Sigmoid colon (tissue), 3 donors: ENCODE measurements at regions not wholly inside any gene's neighbourhood (a gene's known extent, or its start where the extent isn't known, plus 50 kb on each side); places are given as distances from the start of the nearest gene placed in this dataset.

Experiments used
- POLR2A ChIP-seq, 2 donors: fragments of 450-650 bp; IDR thresholded peaks; one replicate each; pipeline ENCODE4 v1.6.1; 2016; ENCODE audit warnings: antibody characterized with exemption in 2 of 2, mild to moderate bottlenecking in 2 of 2, moderate library complexity in 2 of 2
- TF ChIP-seq, protein P1 (sequence below), 4 experiments: fragments of 450-650 bp in 3 of 4; fragments of 200-600 bp in 1 of 4; IDR thresholded peaks; one replicate each; pipeline ENCODE4 v1.5.1; 2016 to 2019; ENCODE audit warnings: antibody characterized with exemption in 4 of 4, mild to moderate bottlenecking in 3 of 4, moderate library complexity in 2 of 4

DNA sequence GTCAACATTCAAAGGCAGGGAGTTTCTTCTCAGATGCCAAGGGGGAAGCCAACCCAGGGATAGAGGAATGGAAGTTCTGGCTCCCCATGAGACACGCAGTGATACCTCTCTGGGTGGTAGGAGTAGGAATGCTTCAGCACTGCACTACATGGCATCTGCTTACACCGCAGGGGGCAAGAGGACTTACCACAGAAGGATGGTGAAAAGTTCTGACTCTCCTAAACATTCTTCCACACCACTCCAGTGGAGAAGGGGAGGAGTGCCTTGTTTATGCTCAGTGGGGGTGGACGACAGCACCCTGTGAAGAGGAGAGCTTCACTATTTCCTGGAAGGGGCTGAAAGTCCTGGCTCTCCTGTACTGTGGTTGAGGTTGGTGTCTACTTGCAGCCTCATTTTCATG lies 1011.3 kb upstream of the WWC1 start:
- TF ChIP-seq, protein P1, sequence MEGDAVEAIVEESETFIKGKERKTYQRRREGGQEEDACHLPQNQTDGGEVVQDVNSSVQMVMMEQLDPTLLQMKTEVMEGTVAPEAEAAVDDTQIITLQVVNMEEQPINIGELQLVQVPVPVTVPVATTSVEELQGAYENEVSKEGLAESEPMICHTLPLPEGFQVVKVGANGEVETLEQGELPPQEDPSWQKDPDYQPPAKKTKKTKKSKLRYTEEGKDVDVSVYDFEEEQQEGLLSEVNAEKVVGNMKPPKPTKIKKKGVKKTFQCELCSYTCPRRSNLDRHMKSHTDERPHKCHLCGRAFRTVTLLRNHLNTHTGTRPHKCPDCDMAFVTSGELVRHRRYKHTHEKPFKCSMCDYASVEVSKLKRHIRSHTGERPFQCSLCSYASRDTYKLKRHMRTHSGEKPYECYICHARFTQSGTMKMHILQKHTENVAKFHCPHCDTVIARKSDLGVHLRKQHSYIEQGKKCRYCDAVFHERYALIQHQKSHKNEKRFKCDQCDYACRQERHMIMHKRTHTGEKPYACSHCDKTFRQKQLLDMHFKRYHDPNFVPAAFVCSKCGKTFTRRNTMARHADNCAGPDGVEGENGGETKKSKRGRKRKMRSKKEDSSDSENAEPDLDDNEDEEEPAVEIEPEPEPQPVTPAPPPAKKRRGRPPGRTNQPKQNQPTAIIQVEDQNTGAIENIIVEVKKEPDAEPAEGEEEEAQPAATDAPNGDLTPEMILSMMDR (IDR thresholded peaks at IDR 0.05), result no peak
- no peak for TF ChIP-seq POLR2A (IDR thresholded peaks at IDR 0.05)
